Endothelial cell of umbilical vein (primary cell): ENCODE measurements at regions not wholly inside any gene's neighbourhood (a gene's known extent, or its start where the extent isn't known, plus 50 kb on each side); places are given as distances from the start of the nearest gene placed in this dataset.
A peak's percentile ranks its signal among the peaks of the same experiment; 100 is the strongest.

Experiments used
- BruUV-seq: library from RNA; stranded (reverse); fragments of 400-500 nt; replicated peaks from 2 replicates; lab custom pipeline; 2021; lab: Mats Ljungman, UMichigan
- CTCF ChIA-PET: fragments of 300-600, 350-600 bp; sonication (Branson Sonifier 250); formaldehyde crosslinking; loops from one replicate; lab custom pipeline; 2021; ENCODE audit warnings: antibody characterized with exemption, inconsistent platforms; lab: Charles Lee
- POLR2A ChIA-PET: fragments of 300-600, 350-600 bp; sonication (Branson Sonifier 250); formaldehyde crosslinking; loops from one replicate; lab custom pipeline; 2021; ENCODE audit warnings: antibody characterized with exemption, inconsistent platforms; lab: Charles Lee
- DNase-seq: peaks from one replicate; pipeline ENCODE4 v3.0.0-alpha.2; 2011; ENCODE audit warnings: low read depth, low spot score
- FAIRE-seq: peaks from 2 replicates; lab custom pipeline; 2011; peaks lifted over from hg19 to GRCh38; lab: Jason Lieb, UNC
- H2AFZ ChIP-seq: 2 replicates; pipeline ENCODE4 v1.6.0; 2012; ENCODE audit warnings: low read depth, low read length, control low read depth, inconsistent platforms
- H3K27ac ChIP-seq: 2 replicates; pipeline ENCODE4 v1.5.1; 2011; ENCODE audit warnings: low read depth, mild to moderate bottlenecking, control low read depth, low read length, moderate library complexity; ENCODE audit not compliant: insufficient read depth
- H3K27me3 ChIP-seq, 2 experiments: 2 replicates each; pipeline versions ENCODE4 v1.6.0 to v1.6.1; 2011; ENCODE audit warnings: low read length in 2 of 2, mixed read lengths in 1 of 2; ENCODE audit not compliant: control insufficient read depth in 2 of 2, insufficient read depth in 2 of 2
- H3K36me3 ChIP-seq, 2 experiments: 2 replicates in 1 of 2; 3 replicates in 1 of 2; pipeline ENCODE4 v1.5.1; 2011; ENCODE audit warnings: low read length in 2 of 2, mild to moderate bottlenecking in 1 of 2, moderate library complexity in 1 of 2; ENCODE audit not compliant: control insufficient read depth in 2 of 2, insufficient read depth in 2 of 2; ENCODE audit errors: extremely low read depth in 1 of 2
- H3K4me1 ChIP-seq: 3 replicates; pipeline ENCODE4 v1.5.1; 2011; ENCODE audit warnings: mild to moderate bottlenecking, low read length; ENCODE audit not compliant: control insufficient read depth, insufficient read depth; ENCODE audit errors: extremely low read depth
- H3K4me2 ChIP-seq: 2 replicates; pipeline ENCODE4 v1.6.1; 2011; ENCODE audit warnings: low read length, control low read depth, mixed read lengths; ENCODE audit not compliant: insufficient read depth
- H3K4me3 ChIP-seq, 3 experiments: fragments of 200-600 bp in 1 of 3; sonication (generic), shearing (Covaris generic) in 1 of 3; replicated peaks in 1 of 3; 2 replicates each; pipeline ENCODE4 v1.5.1; 2011 to 2016; ENCODE audit warnings: control low read depth in 3 of 3, low read length in 3 of 3, mild to moderate bottlenecking in 2 of 3, inconsistent platforms in 1 of 3, low read depth in 1 of 3, moderate library complexity in 1 of 3; ENCODE audit not compliant: insufficient read depth in 1 of 3
- H3K79me2 ChIP-seq: 2 replicates; pipeline ENCODE4 v1.6.0; 2012; ENCODE audit warnings: low read length, inconsistent platforms; ENCODE audit not compliant: control insufficient read depth, insufficient read depth
- H3K9ac ChIP-seq: replicated peaks from 2 replicates; pipeline ENCODE3; 2011; ENCODE audit warnings: low read length, control low read depth; ENCODE audit not compliant: insufficient read depth; ENCODE audit errors: extremely low read depth
- H3K9me1 ChIP-seq: replicated peaks from 3 replicates; pipeline ENCODE4 v1.6.0; 2011; ENCODE audit warnings: mild to moderate bottlenecking, low read length; ENCODE audit not compliant: control insufficient read depth, insufficient read depth; ENCODE audit errors: extremely low read depth
- H3K9me3 ChIP-seq: replicated peaks from 2 replicates; pipeline ENCODE4 v1.5.1; 2012; ENCODE audit warnings: low read length, inconsistent platforms; ENCODE audit not compliant: control insufficient read depth, insufficient read depth
- H4K20me1 ChIP-seq: replicated peaks from 2 replicates; pipeline ENCODE3; 2011; ENCODE audit warnings: mild to moderate bottlenecking, low read length; ENCODE audit not compliant: control insufficient read depth, insufficient read depth; ENCODE audit errors: extremely low read depth
- CTCF ChIP-seq, 2 donors: IDR thresholded peaks; 1 replicate in 1 of 2; 2 replicates in 1 of 2; pipeline ENCODE4 v1.5.1; 2011; ENCODE audit warnings: low read length in 2 of 2, mild to moderate bottlenecking in 2 of 2, moderate library complexity in 2 of 2, control low read depth in 1 of 2, inconsistent platforms in 1 of 2, low read depth in 1 of 2; ENCODE audit not compliant: insufficient read depth in 1 of 2; ENCODE audit errors: extremely low read depth in 1 of 2
- EZH2 ChIP-seq: IDR thresholded peaks from 2 replicates; pipeline ENCODE4 v1.6.1; 2012; ENCODE audit warnings: borderline replicate concordance, low read depth, mild to moderate bottlenecking, moderate library complexity, low read length, inconsistent platforms; ENCODE audit not compliant: severe bottlenecking
- FOS ChIP-seq: IDR thresholded peaks from 2 replicates; pipeline ENCODE4 v1.6.1; 2011; ENCODE audit warnings: mild to moderate bottlenecking, low read length, moderate library complexity, borderline replicate concordance; ENCODE audit not compliant: insufficient read depth
- GATA2 ChIP-seq: IDR thresholded peaks from 2 replicates; pipeline ENCODE4 v1.7.0; 2011; ENCODE audit warnings: low read depth, mild to moderate bottlenecking, moderate library complexity, mixed read lengths, low read length; ENCODE audit not compliant: insufficient read length, insufficient read depth
- MYC ChIP-seq: IDR thresholded peaks from one replicate; pipeline ENCODE4 v1.6.1; 2011; ENCODE audit warnings: mild to moderate bottlenecking, low read depth, low read length
- POLR2AphosphoS5 ChIP-seq: IDR thresholded peaks from 2 replicates; pipeline ENCODE4 v1.6.1; 2012; ENCODE audit warnings: low read depth, mild to moderate bottlenecking, control low read depth, low read length, moderate library complexity; ENCODE audit not compliant: insufficient read depth
- dilution Hi-C: fragments of 300-500 bp; cut with MboI; formaldehyde crosslinking; loops from one replicate; pipeline ENCODE4 v1.15.0; 2019; ENCODE audit warnings: low sequenced_read_pairs; ENCODE audit not compliant: extremely low pct_ligation_motif_present
- intact Hi-C: fragments of 100-400 bp; cut with micrococcal nuclease; formaldehyde crosslinking; loops from one replicate; pipeline ENCODE4 v1.10.0; 2022
- TF ChIP-seq, protein P1 (sequence below): IDR thresholded peaks from 2 replicates; pipeline ENCODE4 v1.6.1; 2011; ENCODE audit not compliant: insufficient read depth, insufficient read length

DNA sequence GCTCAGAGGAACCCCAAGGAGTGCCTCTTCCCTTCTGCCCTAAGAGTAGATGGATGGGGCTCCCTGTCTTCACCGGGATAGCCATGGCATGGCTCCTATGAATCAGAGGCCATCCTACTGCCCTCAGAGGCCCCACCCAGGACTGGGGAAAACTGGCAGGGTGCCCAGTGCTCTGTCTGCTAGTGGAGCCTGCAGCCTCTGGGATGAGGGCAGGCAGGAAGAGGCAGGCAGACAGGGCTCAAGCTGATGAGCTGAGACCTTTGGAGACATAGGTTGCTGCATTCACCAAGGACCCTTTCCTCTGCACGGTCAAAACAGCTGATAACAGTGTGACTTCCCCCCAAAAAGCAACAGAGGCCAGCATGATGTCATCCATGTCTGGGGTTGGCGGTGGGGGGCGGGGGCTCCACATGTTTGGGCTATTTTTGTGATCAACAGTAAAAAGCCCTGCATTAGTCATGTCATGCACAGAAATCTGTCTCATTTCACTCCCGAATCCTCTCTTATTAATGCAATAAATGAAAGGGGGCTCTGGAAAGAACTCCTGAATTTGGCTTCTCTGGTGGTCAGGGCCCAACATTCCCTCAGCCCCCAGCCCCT is 207.6 kb upstream of the MAMLD1 start:
- H3K9me1 ChIP-seq, result no peaks in the 10 kb centered on the region
- ChIA-PET CTCF (interaction anchor here (1.4 kb wide), 1 partner anchor 208 kb away, joined by 3 read pairs; the partner anchor contains the start of gene MAMLD1), POLR2A (no interaction called here)
- H3K9ac ChIP-seq, result no peak overlapping the region
- no peak overlapping the region for H3K4me3 ChIP-seq
- BruUV-seq, result no TSS peak
- no peak overlapping the region for H3K27ac ChIP-seq
- no peak for TF ChIP-seq POLR2AphosphoS5
- no peak for TF ChIP-seq GATA2
- TF ChIP-seq CTCF (IDR thresholded peaks at IDR 0.05; ENCODE audit: extremely low read depth in 1 of 2, insufficient read depth in 1 of 2, low read depth in 1 of 2, low read length in 2 of 2), result no peak
- TF ChIP-seq FOS, result no peak
- no peak for TF ChIP-seq MYC
- H3K4me2 ChIP-seq, result no peak overlapping the region
- H3K79me2 ChIP-seq, result no peaks in the 10 kb centered on the region
- intact Hi-C loops (loop anchor here (10.0 kb wide), 4 partner anchors 49 to 209 kb away; partner anchors contain the start of gene MAMLD1), dilution Hi-C loops (no loop called here)
- no peaks in the 10 kb centered on the region for H3K4me1 ChIP-seq
- no peaks in the 10 kb centered on the region for H3K27me3 ChIP-seq
- DNase-seq (peak; percentile 15), FAIRE-seq (no peak)
- no peaks in the 10 kb centered on the region for H3K36me3 ChIP-seq
- no peak overlapping the region for H2AFZ ChIP-seq
- H3K9me3 ChIP-seq, result no peaks in the 10 kb centered on the region
- no peaks in the 10 kb centered on the region for H4K20me1 ChIP-seq

DNA sequence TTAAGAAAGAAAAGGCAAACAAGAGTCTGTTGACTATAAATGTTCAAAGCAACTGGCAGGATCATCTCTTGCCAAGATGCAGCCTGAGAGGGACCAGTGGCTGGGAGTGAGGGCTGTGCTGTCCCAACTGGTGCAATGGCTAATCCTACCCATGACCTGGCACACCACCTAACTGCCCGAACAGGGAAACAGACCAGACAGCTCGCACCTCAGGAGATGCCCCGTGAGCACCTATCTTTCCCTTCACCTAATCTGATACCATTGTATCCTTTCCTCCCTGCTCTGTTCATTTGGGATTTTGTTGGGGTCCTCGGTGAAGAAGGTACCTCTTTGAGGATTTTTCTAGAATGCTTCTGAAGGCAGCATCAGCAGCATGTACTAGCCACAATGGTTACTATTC is 206.5 kb upstream of the MAMLD1 start:
- CTCF ChIA-PET, result interaction anchor here (1.3 kb wide), 1 partner anchor 187 kb away, joined by 3 read pairs; no protein-coding TSS in a partner anchor
- dilution Hi-C loops (no loop called here), intact Hi-C loops (loop anchor here (10.0 kb wide), 4 partner anchors 48 to 208 kb away; partner anchors contain the start of gene MAMLD1)

More for the DNA sequence above, 206.5 kb upstream of the MAMLD1 start:
- Histone ChIP-seq H3K79me2 (no peaks in the 10 kb centered on the region), H4K20me1 (no peaks in the 10 kb centered on the region), H3K36me3 (no peaks in the 10 kb centered on the region), H3K4me1 (no peaks in the 10 kb centered on the region), H2AFZ (no peak overlapping the region), H3K4me2 (no peak overlapping the region), H3K27me3 (no peaks in the 10 kb centered on the region), H3K27ac (no peak overlapping the region), H3K4me3 (no peak overlapping the region), H3K9me1 (no peaks in the 10 kb centered on the region), H3K9me3 (no peaks in the 10 kb centered on the region), H3K9ac (no peak overlapping the region)
- DNase-seq (no peak), FAIRE-seq (no peak)
- POLR2A ChIA-PET, result no interaction called here
- TF ChIP-seq, protein P1, sequence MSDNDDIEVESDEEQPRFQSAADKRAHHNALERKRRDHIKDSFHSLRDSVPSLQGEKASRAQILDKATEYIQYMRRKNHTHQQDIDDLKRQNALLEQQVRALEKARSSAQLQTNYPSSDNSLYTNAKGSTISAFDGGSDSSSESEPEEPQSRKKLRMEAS, result no peak
- TF ChIP-seq MYC (no peak), POLR2AphosphoS5 (no peak), EZH2 (no peak), CTCF (IDR thresholded peaks at IDR 0.05; ENCODE audit: extremely low read depth in 1 of 2, insufficient read depth in 1 of 2, low read depth in 1 of 2, low read length in 2 of 2) (no peak)
- no TSS peak for BruUV-seq
